Uterus (tissue), 2 donors: ENCODE measurements at regions not wholly inside any gene's neighbourhood (a gene's known extent, or its start where the extent isn't known, plus 50 kb on each side); places are given as distances from the start of the nearest gene placed in this dataset.

Experiments
- POLR2A ChIP-seq, 2 donors: fragments of 450-650 bp; IDR thresholded peaks; one replicate each; pipeline ENCODE4 v1.6.1; 2016; ENCODE audit warnings: antibody characterized with exemption in 2 of 2, mild to moderate bottlenecking in 1 of 2, moderate library complexity in 1 of 2
- TF ChIP-seq, protein P1 (sequence below), 4 experiments: fragments of 200-600 bp in 2 of 4; fragments of 450-650 bp in 2 of 4; sonication (generic) in 2 of 4; IDR thresholded peaks; one replicate each; pipeline ENCODE4 v1.5.1; 2016 to 2019; ENCODE audit warnings: antibody characterized with exemption in 4 of 4, mild to moderate bottlenecking in 2 of 4, moderate library complexity in 1 of 4

DNA sequence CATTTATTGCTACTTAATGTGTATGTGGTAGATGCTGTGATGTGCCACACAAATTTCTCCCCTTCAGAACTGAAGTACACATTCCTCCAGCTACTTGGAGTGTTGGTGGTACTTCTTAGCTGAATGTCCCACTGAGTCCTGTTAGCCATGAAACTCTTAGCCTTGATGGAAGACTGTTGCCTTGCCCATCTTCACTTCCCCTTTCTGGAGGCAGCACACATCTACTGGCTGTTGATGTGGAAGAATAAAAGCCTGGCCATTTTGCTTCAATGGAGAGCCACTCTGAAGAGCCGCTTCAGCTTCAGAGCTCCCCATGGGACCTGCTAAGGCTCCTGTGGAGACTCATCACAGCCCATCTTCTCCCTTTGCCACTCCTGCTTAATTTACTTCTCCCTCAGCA, 157.7 kb upstream of the PITX2 start:
- no peak for TF ChIP-seq POLR2A (IDR thresholded peaks at IDR 0.05)
- TF ChIP-seq, protein P1, sequence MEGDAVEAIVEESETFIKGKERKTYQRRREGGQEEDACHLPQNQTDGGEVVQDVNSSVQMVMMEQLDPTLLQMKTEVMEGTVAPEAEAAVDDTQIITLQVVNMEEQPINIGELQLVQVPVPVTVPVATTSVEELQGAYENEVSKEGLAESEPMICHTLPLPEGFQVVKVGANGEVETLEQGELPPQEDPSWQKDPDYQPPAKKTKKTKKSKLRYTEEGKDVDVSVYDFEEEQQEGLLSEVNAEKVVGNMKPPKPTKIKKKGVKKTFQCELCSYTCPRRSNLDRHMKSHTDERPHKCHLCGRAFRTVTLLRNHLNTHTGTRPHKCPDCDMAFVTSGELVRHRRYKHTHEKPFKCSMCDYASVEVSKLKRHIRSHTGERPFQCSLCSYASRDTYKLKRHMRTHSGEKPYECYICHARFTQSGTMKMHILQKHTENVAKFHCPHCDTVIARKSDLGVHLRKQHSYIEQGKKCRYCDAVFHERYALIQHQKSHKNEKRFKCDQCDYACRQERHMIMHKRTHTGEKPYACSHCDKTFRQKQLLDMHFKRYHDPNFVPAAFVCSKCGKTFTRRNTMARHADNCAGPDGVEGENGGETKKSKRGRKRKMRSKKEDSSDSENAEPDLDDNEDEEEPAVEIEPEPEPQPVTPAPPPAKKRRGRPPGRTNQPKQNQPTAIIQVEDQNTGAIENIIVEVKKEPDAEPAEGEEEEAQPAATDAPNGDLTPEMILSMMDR (IDR thresholded peaks at IDR 0.05), result no peak
